K562 (cell line): ENCODE measurements at regions not wholly inside any gene's neighbourhood (a gene's known extent, or its start where the extent isn't known, plus 50 kb on each side); places are given as distances from the start of the nearest gene placed in this dataset.

Source experiments
- CBX1 ChIP-seq: sonication (generic); IDR thresholded peaks from 2 replicates; pipeline ENCODE4 v1.6.1; 2016; ENCODE audit warnings: antibody characterized with exemption, low read depth, mild to moderate bottlenecking
- MGA ChIP-seq: fragments of 450-650 bp; IDR thresholded peaks from 2 replicates; pipeline ENCODE4 v1.6.1; 2016; ENCODE audit warnings: mild to moderate bottlenecking, moderate library complexity
- POLR3A ChIP-seq: IDR thresholded peaks from 2 replicates; pipeline ENCODE4 v1.6.1; 2011; ENCODE audit warnings: borderline replicate concordance, mild to moderate bottlenecking, moderate library complexity; ENCODE audit not compliant: insufficient read length, insufficient read depth; ENCODE audit errors: extremely low read depth
- ZNF518B ChIP-seq: fragments of 250-450 bp; sonication (Bioruptor Pico); IDR thresholded peaks from 2 replicates; pipeline ENCODE4 v1.5.0; 2021; ENCODE audit warnings: mild to moderate bottlenecking, moderate library complexity

- no peak for TF ChIP-seq MGA
- no peak for TF ChIP-seq POLR3A
- no peak for TF ChIP-seq ZNF518B (CRISPR knock-in tag)
- no peak for TF ChIP-seq CBX1
Observed at GRCh38 chr18:27771571-27771970, 405.4 kb downstream of the CDH2 start (continued).
